Glomerular visceral epithelial cell (primary cell): ENCODE measurements at regions not wholly inside any gene's neighbourhood (a gene's known extent, or its start where the extent isn't known, plus 50 kb on each side); places are given as distances from the start of the nearest gene placed in this dataset.

Experiments
- DNase-seq: peaks from one replicate; pipeline ENCODE4 v3.0.0-alpha.2; 2016; ENCODE audit errors: extremely low spot score

DNA sequence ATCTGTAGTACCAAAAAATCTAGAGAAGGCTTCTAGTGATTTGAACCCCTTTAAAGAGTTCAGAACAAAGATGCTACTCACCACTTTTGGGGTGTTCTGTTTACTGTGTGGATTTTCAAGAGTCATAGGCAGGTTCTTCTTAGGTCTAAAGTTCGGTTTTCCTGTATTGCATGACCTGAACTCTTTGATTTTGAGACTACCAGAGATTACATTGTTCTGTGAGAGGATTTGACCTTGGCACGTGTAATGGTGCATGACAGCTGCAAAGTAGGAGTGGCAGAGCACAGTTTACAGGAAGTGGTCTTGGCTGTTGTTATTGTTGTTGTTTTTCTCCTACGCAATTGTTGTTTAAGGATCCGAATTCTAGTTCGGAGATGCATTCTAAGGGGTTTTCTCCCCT lies 592.7 kb downstream of the EPHA7 start:
- no peak for DNase-seq

DNA sequence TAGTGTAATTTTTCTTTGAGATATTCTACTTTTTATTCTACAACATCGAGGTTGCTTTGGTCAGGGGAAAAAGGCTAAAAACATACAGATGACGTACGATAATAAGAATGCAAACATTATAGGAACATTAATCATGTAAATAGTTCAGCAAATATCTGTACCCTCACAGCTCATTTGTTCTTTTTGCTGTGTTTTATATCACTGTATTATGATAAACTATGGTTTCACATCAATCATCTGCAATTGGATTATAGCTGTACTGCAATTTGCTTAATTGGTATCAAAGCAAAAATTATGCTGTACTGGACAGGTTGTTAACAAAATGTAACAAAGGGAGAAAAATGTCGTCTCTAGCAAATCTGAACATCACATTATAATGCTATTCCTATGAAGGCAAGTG lies 597.1 kb downstream of the EPHA7 start:
- no peak for DNase-seq

DNA sequence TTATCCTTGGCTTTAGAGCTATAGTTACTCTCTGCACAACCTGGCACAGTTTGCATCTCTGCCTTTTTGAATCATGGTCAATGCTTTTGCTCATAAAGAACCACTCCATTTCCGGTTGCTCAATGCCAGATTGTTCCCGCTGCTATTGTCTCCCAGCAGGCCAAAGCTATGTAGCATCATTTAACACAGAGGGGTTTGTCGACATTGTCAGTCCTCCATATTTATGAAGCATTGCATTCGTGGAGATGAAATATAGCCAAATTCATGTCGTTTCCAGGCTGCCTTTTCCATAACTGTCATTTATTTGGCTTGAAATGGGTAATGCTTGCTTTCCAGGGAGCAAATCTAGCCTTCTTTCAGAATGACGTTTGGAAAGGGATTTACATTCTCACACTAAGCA lies 598.8 kb downstream of the EPHA7 start:
- no peak for DNase-seq

DNA sequence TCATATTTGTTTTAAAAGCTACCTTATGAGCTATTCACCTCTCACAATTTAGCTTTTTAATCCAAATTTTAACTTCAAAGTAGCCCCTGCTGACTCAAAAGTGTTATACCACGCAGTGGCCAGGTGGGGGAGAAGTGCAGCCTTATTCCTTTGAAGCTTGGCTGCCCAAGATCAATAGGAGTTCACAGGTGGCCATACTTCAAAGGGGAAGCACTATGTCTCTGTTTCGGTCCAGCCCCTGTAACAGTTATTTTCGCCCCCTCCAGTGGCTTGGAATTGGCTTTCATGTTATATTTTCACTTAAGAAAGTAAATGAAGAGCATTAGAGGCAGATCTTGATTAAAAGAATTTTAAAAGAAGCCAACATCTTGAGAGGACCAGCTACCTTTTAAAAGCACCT lies 608.4 kb downstream of the EPHA7 start:
- peak; percentile 49 for DNase-seq

DNA sequence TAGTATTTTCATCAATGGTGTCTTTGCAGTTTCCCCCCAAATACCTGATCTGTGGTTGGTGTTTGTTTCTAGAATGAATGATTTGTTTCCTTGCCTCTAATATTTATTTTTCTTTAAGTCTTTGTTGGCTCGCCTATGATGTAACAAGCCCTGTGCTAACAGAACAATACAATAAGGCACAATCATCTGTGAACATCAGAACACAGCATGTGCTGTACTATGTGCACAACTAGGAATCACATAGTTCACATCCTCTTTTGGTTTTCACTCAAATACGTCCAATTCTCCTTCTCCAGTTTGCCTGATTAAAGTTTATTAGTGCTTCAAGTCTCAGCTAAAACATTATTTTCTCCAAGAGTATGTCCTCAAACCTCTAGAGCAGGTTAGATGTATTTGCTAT lies 613.1 kb downstream of the EPHA7 start:
- no peak for DNase-seq

DNA sequence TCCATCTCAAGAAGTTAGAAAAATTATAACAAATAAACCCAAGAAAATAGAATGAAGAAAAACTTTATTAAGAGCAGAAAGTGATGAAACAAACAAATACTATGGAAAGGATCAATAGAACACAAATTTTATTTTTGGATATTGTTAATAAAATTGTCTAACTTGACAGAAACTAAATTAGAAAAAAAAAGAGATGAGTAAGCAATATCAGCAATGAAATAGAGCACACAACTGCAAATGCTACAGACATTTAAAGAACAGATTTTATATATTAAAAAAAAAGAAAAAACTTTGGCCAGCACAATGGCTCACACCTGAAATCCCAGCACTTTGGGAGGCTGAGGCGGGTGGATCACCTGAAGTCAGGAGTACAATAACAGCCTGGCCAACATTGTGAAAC lies 628.0 kb downstream of the EPHA7 start:
- no peak for DNase-seq

DNA sequence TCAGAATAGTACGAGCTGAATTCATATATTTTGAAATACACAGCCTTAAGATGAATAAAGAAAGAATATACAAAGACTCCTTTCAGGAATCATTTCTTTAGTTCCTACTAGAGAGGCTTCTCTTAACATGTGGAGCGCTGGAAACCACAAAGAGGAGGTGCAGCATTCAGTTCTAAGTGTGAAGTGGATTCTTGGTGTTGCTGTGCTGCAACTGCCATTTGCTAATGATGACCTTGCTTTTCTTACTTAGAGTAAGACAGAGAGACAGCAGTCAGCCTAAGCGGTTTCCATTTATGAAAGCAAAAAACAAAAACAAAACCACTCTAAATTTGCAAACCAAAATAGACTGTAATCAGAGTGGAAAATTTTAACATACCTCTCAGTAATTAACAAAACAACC lies 629.0 kb downstream of the EPHA7 start:
- DNase-seq = no peak

DNA sequence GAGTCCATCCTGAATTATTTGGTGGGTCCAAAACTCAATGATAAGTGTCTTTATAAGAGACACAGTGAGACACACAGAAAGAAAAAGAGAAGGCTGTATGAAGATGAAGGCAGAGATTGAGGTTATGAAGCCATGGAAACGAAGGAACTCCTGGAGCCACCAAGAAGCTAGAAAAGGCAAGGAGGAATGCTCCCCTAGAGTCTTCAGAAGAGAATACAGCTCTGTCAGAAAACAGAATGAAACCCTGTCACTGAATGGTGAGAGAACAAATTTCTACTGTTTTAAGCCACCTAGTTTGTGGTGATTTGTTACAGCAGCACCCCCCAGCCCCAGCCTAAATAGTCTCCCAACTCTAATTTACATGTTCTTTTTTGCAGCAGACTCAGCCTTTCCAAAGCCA lies 635.1 kb downstream of the EPHA7 start:
- no peak for DNase-seq

DNA sequence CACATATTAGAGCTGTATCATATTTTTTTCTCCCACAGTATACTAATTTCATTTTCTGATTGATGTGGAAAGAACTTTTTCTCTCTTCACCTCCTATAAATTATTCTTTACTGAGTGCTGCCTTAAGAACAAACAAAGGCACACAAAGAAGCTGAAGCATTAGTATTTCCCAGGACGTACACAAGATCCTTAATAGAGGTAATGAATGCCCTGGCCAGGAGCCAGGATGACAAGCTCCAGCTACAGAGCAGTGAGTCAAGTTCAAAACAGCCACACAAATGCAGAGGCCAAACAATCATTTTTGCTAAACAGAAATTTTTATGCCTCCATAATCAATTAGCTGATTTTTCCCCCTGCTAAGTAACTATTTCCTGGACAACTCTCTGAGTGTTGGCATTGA lies 639.6 kb downstream of the EPHA7 start:
- DNase-seq = peak; percentile 26

DNA sequence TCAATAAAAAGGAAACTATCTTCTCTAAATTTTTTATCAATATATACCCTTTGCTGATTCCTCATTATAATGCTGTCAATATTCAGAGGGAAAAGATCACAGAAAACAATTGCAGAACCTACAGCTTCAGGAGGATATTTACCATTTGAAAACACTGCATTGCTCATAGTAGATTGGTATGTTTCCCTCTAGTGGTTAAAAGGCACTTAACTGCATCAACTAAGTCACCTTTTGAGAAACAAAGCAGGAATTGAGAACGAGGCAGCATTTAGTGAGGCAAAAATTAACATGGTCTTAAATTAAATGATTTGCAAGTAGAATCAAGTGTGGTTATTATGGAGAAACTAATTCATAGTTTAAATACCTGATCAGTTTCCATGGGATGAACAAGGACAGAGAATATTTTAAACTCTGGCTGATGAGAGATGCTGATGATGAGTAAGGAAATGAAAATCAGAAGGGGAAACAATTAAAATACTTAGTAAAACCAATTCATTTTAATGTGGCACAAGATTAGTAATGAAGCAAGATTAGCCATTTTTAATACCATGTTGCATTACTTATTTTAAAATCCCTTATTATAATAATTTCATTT lies 642.1 kb downstream of the EPHA7 start:
- DNase-seq = peak; percentile 23

DNA sequence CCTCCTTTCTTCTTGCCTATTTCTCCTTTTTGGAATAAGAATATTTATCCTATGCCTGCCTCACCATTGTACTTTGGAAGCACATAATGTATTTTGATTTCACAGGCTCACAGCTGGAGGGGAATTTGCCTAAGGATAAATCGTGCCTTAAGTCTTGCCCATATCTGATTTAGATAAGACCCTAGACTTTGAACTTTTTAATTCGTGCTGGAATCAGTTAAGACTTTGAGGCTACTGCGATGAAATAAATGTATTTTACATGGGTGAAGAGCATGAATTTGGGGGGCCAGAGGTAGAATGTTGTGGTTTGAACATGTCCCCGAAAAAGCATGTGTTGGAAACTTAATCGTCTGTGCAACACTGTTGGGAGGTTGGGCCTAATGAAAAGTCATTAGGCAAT lies 648.8 kb downstream of the EPHA7 start:
- DNase-seq = no peak

DNA sequence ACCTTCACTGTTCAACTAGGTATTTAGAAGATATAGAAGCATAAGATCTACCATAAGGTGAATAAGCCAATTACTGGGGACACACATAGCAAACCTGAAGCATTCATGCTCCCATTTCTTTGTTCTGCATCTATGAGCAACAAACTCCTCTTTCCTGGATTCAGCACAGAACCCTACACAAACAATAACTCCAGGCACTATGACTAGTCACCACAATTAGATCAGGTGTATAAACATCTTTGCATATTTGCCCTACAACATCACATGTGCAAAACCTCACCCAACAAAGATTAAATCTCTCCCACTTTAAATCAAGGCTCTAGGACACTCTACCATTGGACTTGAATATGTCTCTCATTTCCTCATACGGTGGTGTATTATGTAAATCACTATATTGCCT lies 652.3 kb downstream of the EPHA7 start:
- no peak for DNase-seq

DNA sequence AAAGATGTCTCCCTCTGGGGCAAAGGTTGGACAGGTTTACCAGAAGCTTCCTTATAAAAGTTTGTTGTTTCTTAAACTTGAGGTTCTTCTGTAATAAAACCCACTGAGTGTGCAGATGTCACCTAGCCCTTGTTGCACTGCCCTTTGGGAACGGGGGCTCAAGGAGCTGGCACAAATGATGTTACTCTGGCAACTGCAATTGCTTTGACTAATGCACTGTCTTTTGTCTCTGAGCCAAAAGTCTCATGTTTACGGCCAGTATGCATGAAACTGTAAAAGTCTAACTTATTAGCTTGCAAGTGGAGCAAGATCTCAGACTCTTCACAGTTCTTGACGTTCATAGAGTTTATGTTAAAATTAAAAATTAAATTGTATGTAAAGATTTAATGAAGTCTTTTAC lies 655.7 kb downstream of the EPHA7 start:
- DNase-seq = no peak

DNA sequence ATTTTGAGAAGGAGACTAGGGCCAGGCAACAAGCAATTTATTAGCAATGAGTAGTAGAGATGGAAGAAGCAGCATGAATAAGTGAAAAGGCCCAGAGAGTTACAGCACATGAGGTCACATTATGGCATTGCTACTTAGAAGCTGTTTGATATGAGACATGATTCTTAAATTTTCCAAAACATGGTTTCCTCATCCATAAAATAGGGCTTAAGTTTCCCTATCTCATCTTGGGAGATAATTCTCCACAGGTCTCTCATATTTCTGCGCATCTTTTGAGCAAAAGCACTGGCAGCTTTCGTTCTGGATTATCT lies 656.1 kb downstream of the EPHA7 start:
- no peak for DNase-seq

DNA sequence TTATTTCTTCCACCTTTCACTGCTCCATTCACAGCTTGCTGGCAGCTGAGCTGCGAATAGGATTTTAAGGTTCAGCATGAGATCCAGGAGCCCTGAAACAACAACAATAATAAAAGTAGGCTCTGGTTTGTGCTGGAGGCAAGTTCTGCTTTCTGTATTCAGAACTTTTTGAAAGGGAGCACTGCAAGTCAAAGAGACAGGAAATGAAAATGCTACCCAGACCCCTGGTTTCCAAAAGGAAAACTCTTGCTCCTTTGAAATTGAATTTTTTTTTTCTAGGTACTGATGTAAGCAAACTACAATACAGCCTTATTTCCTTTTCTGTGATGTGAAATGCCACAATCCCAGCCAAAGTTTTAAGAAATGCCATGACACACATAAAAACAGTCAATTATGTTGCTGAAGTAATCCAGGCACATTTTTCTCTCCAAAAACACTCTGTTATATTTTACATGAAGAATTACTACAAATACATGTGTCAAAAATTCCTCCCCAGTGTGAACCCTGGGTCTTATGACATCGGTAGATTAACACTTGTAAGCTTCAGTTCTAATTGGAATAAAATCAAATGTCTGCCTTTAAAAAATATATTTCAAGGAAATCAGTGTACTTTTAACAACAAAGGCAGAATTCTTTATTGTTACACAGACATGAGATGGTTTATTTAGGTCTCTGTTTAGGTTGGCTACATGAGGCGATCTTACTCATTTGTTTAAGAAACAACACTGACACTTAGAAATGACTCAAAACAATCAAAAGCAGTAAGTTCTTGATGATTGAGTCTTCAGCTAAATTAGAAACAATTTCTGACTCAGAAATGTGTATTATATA lies 656.7 kb downstream of the EPHA7 start:
- DNase-seq = no peak

DNA sequence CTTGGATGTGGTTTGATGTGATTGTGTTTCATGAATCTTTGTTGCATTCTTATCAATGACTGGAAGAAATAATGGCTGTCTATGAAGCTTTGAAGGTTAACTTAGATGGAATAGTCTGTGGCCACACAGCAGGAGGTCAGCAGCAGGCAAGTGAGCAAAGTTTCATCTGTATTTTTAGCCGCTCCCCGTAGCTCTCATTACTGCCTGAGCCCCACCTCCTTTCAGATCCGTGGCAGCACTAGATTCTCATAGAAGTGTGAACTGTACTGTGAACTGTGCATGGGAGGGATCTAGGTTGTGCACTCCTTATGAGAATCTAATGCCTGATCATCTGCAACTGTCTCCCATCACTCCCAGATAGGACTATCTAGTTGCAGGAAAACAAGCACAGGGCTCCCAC lies 660.2 kb downstream of the EPHA7 start:
- DNase-seq = no peak

DNA sequence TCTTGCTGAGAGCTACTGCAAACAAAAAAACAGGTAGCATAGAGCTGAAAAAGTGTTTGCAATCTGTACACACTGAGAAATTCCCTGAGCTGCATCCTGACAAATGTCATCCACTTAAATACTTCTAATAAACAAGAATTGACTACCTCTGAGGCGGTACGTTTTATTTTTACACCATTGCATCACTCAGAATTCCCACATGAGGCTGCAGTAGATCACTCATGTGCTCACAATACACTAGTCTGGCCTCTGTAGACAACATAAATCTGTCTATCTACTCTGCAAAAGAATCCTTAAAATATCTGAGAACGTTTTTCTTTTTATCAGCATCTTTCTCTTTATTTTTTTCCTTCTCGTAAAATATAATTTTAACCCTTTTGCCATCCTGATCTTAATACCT lies 661.4 kb downstream of the EPHA7 start:
- no peak for DNase-seq

DNA sequence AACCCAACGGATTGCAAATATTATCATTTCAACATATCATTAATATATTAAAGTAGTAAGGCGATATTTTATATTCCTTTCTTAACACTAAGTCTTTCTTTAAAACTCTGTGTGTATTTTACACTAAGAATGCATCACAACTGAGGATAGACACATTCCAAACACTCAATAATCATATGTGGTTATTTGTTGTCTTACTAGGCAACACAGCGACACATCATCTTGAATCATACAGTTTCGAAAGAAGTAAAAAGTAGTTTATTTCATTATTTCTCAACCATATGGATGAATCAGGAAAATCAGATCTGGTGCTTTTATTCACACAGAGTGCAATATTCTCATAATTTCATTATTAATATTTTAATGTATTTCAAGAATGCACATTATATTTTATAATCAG lies 662.4 kb downstream of the EPHA7 start:
- no peak for DNase-seq

DNA sequence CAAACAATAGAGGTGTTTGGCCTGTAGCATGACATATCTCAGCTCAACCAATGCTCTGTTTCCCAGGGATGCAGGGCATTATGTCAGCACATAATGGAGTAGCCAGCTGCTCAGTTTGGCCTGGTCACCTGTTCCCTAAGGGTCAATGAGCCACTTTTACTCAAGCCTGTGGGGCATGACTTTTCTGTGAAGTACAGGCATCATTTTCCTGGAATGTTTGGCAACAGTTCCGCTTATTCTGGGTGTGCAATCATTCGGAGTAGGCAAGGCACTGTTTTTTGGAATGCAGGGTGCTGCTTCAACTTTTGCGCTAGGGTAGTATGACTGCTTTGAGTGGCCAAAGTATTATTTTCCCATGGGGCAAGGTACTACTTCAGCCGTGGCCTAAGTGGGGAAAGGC lies 665.4 kb downstream of the EPHA7 start:
- DNase-seq = no peak

DNA sequence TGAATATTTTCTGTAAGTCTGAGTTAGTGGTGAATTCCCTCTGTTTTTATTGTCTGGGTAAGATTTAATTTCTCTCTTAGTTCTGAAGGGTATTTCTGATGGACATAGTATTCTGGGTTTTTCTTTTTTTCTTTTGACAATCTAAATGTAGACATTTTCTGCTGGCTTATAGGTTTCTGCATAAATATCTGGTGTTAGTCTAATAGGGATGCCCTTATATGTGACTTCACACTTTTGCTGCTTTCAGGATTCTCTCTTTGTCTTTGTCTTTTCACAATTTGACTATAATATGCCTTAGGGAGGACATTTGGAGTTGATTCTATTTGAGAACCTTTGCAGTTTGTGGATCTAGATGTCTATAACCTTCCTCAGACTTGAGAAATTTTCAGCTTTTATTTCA lies 667.2 kb downstream of the EPHA7 start:
- DNase-seq = no peak

DNA sequence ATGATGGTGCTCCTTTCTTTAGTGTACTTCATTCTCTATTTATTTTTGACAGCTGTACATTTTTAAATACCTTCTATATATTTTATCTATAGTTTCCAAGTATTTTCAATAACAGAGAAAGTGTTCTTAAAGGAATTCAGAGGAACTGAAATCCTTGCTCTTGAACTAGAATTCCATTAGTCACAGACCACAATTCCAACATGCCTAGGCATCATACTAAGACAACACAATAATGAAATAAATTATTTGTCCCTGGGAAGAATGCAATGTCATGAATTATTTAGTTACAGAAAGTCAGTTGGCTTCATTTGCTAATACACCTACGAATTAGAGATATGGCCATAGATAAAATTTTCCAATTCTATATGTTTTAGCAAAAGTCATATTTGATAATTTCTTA lies 671.2 kb downstream of the EPHA7 start:
- DNase-seq = no peak

DNA sequence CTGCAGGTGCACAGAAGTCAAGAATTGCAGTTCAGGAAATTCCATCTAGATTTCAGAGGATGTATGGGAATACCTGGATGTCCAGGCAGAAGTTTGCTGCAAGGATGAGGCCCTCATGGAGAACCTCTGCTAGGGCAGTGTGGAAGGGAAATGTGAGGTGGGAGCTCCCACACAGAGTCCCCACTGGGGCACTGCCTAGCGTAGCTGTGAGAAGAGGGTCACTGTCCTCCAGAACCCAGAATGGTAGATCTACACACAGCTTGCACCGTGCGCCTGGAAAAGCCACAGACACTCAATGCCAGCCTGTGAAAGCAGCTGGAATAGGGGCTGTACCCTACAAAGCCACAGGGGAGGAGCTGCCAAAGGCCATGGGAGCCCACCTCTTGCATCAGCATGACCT lies 681.4 kb downstream of the EPHA7 start:
- DNase-seq = no peak

DNA sequence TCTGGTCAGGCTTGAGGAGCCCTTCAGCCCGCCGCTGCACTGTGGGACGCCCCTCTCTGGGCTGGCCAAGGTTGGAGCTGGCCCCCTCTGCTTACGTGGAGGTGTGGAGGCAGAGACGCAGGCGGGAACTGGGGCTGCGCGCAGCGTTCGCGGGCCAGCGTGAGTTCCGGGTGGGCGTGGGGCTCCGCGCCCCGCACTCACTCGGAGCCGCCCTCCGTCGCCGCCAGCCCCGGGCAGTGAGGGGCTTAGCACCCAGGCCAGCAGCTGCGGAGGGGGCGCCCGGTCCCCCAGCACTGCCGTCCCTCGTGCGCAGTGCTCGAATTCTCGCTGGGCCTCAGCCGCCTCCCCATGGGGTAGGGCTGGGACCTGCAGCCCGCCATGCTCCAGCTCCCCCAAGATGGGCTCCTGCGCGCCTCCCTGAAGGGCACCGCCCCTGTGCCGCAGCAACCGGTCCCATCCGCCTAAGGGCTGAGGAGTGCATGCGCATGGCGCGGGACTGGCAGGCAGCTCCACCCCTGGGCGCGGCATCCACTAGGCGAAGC lies 695.9 kb downstream of the EPHA7 start:
- DNase-seq = no peak

DNA sequence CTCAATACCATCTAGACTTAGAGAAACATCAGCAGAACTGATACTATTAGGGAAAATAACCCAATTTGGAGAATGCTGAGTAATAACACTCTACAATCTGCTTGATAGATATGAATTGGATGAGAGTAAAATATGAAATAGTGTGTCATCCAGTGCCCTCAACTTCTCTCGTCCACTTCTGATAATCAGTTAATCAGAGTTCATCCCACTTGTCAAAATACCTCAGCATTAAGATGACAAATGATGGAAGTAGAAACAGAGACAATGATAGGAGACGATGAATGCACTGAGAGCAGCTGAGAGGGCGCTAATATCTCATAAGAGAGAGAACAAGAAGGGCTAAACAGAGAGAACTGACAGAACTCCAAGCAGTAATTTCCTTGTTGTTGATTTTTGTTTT lies 699.6 kb downstream of the EPHA7 start:
- no peak for DNase-seq
